Endothelial cell of umbilical vein (primary cell): ENCODE measurements at regions not wholly inside any gene's neighbourhood (a gene's known extent, or its start where the extent isn't known, plus 50 kb on each side); places are given as distances from the start of the nearest gene placed in this dataset.

Source experiments
- BruUV-seq: library from RNA; stranded (reverse); fragments of 400-500 nt; replicated peaks from 2 replicates; lab custom pipeline; 2021; lab: Mats Ljungman, UMichigan
- CTCF ChIA-PET: fragments of 300-600, 350-600 bp; sonication (Branson Sonifier 250); formaldehyde crosslinking; loops from one replicate; lab custom pipeline; 2021; ENCODE audit warnings: antibody characterized with exemption, inconsistent platforms; lab: Charles Lee
- POLR2A ChIA-PET: fragments of 300-600, 350-600 bp; sonication (Branson Sonifier 250); formaldehyde crosslinking; loops from one replicate; lab custom pipeline; 2021; ENCODE audit warnings: antibody characterized with exemption, inconsistent platforms; lab: Charles Lee
- DNase-seq: peaks from one replicate; pipeline ENCODE4 v3.0.0-alpha.2; 2011; ENCODE audit warnings: low read depth, low spot score
- FAIRE-seq: peaks from 2 replicates; lab custom pipeline; 2011; peaks lifted over from hg19 to GRCh38; lab: Jason Lieb, UNC
- H2AFZ ChIP-seq: 2 replicates; pipeline ENCODE4 v1.6.0; 2012; ENCODE audit warnings: low read depth, low read length, control low read depth, inconsistent platforms
- H3K27ac ChIP-seq: 2 replicates; pipeline ENCODE4 v1.5.1; 2011; ENCODE audit warnings: low read depth, mild to moderate bottlenecking, control low read depth, low read length, moderate library complexity; ENCODE audit not compliant: insufficient read depth
- H3K27me3 ChIP-seq, 2 experiments: 2 replicates each; pipeline versions ENCODE4 v1.6.0 to v1.6.1; 2011; ENCODE audit warnings: low read length in 2 of 2, mixed read lengths in 1 of 2; ENCODE audit not compliant: control insufficient read depth in 2 of 2, insufficient read depth in 2 of 2
- H3K36me3 ChIP-seq, 2 experiments: 2 replicates in 1 of 2; 3 replicates in 1 of 2; pipeline ENCODE4 v1.5.1; 2011; ENCODE audit warnings: low read length in 2 of 2, mild to moderate bottlenecking in 1 of 2, moderate library complexity in 1 of 2; ENCODE audit not compliant: control insufficient read depth in 2 of 2, insufficient read depth in 2 of 2; ENCODE audit errors: extremely low read depth in 1 of 2
- H3K4me1 ChIP-seq: 3 replicates; pipeline ENCODE4 v1.5.1; 2011; ENCODE audit warnings: mild to moderate bottlenecking, low read length; ENCODE audit not compliant: control insufficient read depth, insufficient read depth; ENCODE audit errors: extremely low read depth
- H3K4me2 ChIP-seq: 2 replicates; pipeline ENCODE4 v1.6.1; 2011; ENCODE audit warnings: low read length, control low read depth, mixed read lengths; ENCODE audit not compliant: insufficient read depth
- H3K4me3 ChIP-seq, 3 experiments: fragments of 200-600 bp in 1 of 3; sonication (generic), shearing (Covaris generic) in 1 of 3; replicated peaks in 1 of 3; 2 replicates each; pipeline ENCODE4 v1.5.1; 2011 to 2016; ENCODE audit warnings: control low read depth in 3 of 3, low read length in 3 of 3, mild to moderate bottlenecking in 2 of 3, inconsistent platforms in 1 of 3, low read depth in 1 of 3, moderate library complexity in 1 of 3; ENCODE audit not compliant: insufficient read depth in 1 of 3
- H3K79me2 ChIP-seq: 2 replicates; pipeline ENCODE4 v1.6.0; 2012; ENCODE audit warnings: low read length, inconsistent platforms; ENCODE audit not compliant: control insufficient read depth, insufficient read depth
- H3K9ac ChIP-seq: replicated peaks from 2 replicates; pipeline ENCODE3; 2011; ENCODE audit warnings: low read length, control low read depth; ENCODE audit not compliant: insufficient read depth; ENCODE audit errors: extremely low read depth
- H3K9me1 ChIP-seq: replicated peaks from 3 replicates; pipeline ENCODE4 v1.6.0; 2011; ENCODE audit warnings: mild to moderate bottlenecking, low read length; ENCODE audit not compliant: control insufficient read depth, insufficient read depth; ENCODE audit errors: extremely low read depth
- H3K9me3 ChIP-seq: replicated peaks from 2 replicates; pipeline ENCODE4 v1.5.1; 2012; ENCODE audit warnings: low read length, inconsistent platforms; ENCODE audit not compliant: control insufficient read depth, insufficient read depth
- H4K20me1 ChIP-seq: replicated peaks from 2 replicates; pipeline ENCODE3; 2011; ENCODE audit warnings: mild to moderate bottlenecking, low read length; ENCODE audit not compliant: control insufficient read depth, insufficient read depth; ENCODE audit errors: extremely low read depth
- EZH2 ChIP-seq: IDR thresholded peaks from 2 replicates; pipeline ENCODE4 v1.6.1; 2012; ENCODE audit warnings: borderline replicate concordance, low read depth, mild to moderate bottlenecking, moderate library complexity, low read length, inconsistent platforms; ENCODE audit not compliant: severe bottlenecking
- FOS ChIP-seq: IDR thresholded peaks from 2 replicates; pipeline ENCODE4 v1.6.1; 2011; ENCODE audit warnings: mild to moderate bottlenecking, low read length, moderate library complexity, borderline replicate concordance; ENCODE audit not compliant: insufficient read depth
- GATA2 ChIP-seq: IDR thresholded peaks from 2 replicates; pipeline ENCODE4 v1.7.0; 2011; ENCODE audit warnings: low read depth, mild to moderate bottlenecking, moderate library complexity, mixed read lengths, low read length; ENCODE audit not compliant: insufficient read length, insufficient read depth
- JUN ChIP-seq: IDR thresholded peaks from 2 replicates; pipeline ENCODE4 v1.6.1; 2011; ENCODE audit warnings: borderline replicate concordance, low read depth; ENCODE audit not compliant: insufficient read length, insufficient read depth
- MYC ChIP-seq: IDR thresholded peaks from one replicate; pipeline ENCODE4 v1.6.1; 2011; ENCODE audit warnings: mild to moderate bottlenecking, low read depth, low read length
- POLR2A ChIP-seq: IDR thresholded peaks from 2 replicates; pipeline ENCODE4 v1.6.1; 2012; ENCODE audit warnings: low read depth, mild to moderate bottlenecking, control low read depth, low read length
- POLR2AphosphoS5 ChIP-seq: IDR thresholded peaks from 2 replicates; pipeline ENCODE4 v1.6.1; 2012; ENCODE audit warnings: low read depth, mild to moderate bottlenecking, control low read depth, low read length, moderate library complexity; ENCODE audit not compliant: insufficient read depth
- dilution Hi-C: fragments of 300-500 bp; cut with MboI; formaldehyde crosslinking; loops from one replicate; pipeline ENCODE4 v1.15.0; 2019; ENCODE audit warnings: low sequenced_read_pairs; ENCODE audit not compliant: extremely low pct_ligation_motif_present
- intact Hi-C: fragments of 100-400 bp; cut with micrococcal nuclease; formaldehyde crosslinking; loops from one replicate; pipeline ENCODE4 v1.10.0; 2022
- TF ChIP-seq, protein P1 (sequence below), 2 donors: IDR thresholded peaks; 1 replicate in 1 of 2; 2 replicates in 1 of 2; pipeline ENCODE4 v1.5.1; 2011; ENCODE audit warnings: low read length in 2 of 2, mild to moderate bottlenecking in 2 of 2, moderate library complexity in 2 of 2, control low read depth in 1 of 2, inconsistent platforms in 1 of 2, low read depth in 1 of 2; ENCODE audit not compliant: insufficient read depth in 1 of 2; ENCODE audit errors: extremely low read depth in 1 of 2
- TF ChIP-seq, protein P2 (sequence below): IDR thresholded peaks from 2 replicates; pipeline ENCODE4 v1.6.1; 2011; ENCODE audit not compliant: insufficient read depth, insufficient read length

DNA sequence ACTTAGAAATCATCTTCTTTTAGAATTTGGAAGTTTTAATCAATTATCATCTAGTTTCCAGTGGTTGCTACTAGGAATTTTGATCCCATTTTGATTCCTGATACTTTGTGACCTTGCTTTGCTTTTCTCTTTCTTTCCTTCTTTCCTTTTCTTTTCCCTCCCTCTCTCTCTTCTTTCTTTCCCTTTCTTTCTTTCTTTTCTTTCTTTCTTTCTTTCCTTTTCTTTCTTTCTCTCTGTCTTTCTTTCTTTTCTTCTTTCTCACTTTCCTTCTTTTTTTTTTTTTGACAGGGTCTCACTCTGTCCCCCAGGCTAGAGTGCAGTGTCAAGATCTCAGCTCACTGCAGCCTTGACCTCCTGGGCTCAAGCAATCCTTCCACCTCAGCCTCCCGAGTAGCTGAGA, 81.5 kb upstream of the OSBPL8 start:
- Histone ChIP-seq H4K20me1 (no peaks in the 10 kb centered on the region), H3K79me2 (no peaks in the 10 kb centered on the region), H2AFZ (no peak overlapping the region), H3K27ac (no peak overlapping the region), H3K9ac (no peak overlapping the region), H3K9me1 (no peaks in the 10 kb centered on the region), H3K36me3 (no peaks in the 10 kb centered on the region), H3K9me3 (no peaks in the 10 kb centered on the region), H3K4me3 (no peak overlapping the region), H3K4me2 (no peak overlapping the region), H3K4me1 (peaks cover 5% of the 10 kb centered on the region), H3K27me3 (no peaks in the 10 kb centered on the region)
- ChIA-PET POLR2A (no interaction called here), CTCF (no interaction called here)
- intact Hi-C loops (no loop called here), dilution Hi-C loops (no loop called here)
- BruUV-seq, result no TSS peak
- DNase-seq (no peak), FAIRE-seq (no peak)
- no peak for TF ChIP-seq EZH2
- no peak for TF ChIP-seq JUN
- TF ChIP-seq, protein P1, sequence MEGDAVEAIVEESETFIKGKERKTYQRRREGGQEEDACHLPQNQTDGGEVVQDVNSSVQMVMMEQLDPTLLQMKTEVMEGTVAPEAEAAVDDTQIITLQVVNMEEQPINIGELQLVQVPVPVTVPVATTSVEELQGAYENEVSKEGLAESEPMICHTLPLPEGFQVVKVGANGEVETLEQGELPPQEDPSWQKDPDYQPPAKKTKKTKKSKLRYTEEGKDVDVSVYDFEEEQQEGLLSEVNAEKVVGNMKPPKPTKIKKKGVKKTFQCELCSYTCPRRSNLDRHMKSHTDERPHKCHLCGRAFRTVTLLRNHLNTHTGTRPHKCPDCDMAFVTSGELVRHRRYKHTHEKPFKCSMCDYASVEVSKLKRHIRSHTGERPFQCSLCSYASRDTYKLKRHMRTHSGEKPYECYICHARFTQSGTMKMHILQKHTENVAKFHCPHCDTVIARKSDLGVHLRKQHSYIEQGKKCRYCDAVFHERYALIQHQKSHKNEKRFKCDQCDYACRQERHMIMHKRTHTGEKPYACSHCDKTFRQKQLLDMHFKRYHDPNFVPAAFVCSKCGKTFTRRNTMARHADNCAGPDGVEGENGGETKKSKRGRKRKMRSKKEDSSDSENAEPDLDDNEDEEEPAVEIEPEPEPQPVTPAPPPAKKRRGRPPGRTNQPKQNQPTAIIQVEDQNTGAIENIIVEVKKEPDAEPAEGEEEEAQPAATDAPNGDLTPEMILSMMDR (IDR thresholded peaks at IDR 0.05; ENCODE audit: extremely low read depth in 1 of 2, insufficient read depth in 1 of 2, low read depth in 1 of 2, low read length in 2 of 2), result no peak
- TF ChIP-seq GATA2, result no peak
- TF ChIP-seq, protein P2, sequence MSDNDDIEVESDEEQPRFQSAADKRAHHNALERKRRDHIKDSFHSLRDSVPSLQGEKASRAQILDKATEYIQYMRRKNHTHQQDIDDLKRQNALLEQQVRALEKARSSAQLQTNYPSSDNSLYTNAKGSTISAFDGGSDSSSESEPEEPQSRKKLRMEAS, result no peak

DNA sequence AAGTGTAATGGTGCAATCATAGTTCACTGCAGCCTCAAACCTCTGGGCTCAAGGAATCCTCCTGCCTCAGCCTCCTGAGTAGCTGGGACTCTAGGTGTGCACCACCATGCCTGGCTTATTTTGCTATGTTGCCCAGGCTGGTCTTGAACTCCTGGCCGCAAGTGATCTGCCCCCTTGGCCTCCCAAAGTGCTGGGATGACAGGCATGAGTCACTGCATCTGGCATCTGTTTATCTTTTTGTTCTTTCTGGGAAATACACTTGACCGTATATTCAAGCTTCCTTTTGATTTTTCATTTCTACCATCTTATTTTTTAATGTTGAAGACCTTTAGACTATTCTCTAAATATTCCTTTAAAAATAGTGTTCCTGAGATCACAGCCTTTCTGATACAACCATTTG, 82.4 kb upstream of the OSBPL8 start:
- H3K27me3 ChIP-seq, result no peaks in the 10 kb centered on the region
- no peak overlapping the region for H3K4me2 ChIP-seq
- no peaks in the 10 kb centered on the region for H3K9me3 ChIP-seq
- ChIA-PET CTCF (no interaction called here), POLR2A (interaction anchor here (0.7 kb wide), 1 partner anchor 112 kb away, joined by 3 read pairs; no protein-coding TSS in a partner anchor)
- no peak overlapping the region for H2AFZ ChIP-seq
- FAIRE-seq (no peak), DNase-seq (no peak)
- H3K27ac ChIP-seq, result no peak overlapping the region
- intact Hi-C loops, result no loop called here
- H3K4me3 ChIP-seq, result no peak overlapping the region
- no peaks in the 10 kb centered on the region for H3K36me3 ChIP-seq
- no peaks in the 10 kb centered on the region for H4K20me1 ChIP-seq
- H3K4me1 ChIP-seq, result no peaks in the 10 kb centered on the region
- H3K9ac ChIP-seq, result no peak overlapping the region
- dilution Hi-C loops, result no loop called here
- no peak for TF ChIP-seq POLR2AphosphoS5
- TF ChIP-seq, protein P1 (IDR thresholded peaks at IDR 0.05; ENCODE audit: extremely low read depth in 1 of 2, insufficient read depth in 1 of 2, low read depth in 1 of 2, low read length in 2 of 2), result no peak
- TF ChIP-seq FOS, result no peak
- TF ChIP-seq, protein P2, result no peak
- no peak for TF ChIP-seq EZH2
- TF ChIP-seq GATA2, result no peak
- TF ChIP-seq MYC, result no peak
- TF ChIP-seq JUN, result no peak
- no peak for TF ChIP-seq POLR2A
- no TSS peak for BruUV-seq
- H3K79me2 ChIP-seq, result no peaks in the 10 kb centered on the region
- no peaks in the 10 kb centered on the region for H3K9me1 ChIP-seq
